SH-SY5Y (cell line): ENCODE measurements at regions not wholly inside any gene's neighbourhood (a gene's known extent, or its start where the extent isn't known, plus 50 kb on each side); places are given as distances from the start of the nearest gene placed in this dataset.

Experiments
- GATA2 ChIP-seq: IDR thresholded peaks from 2 replicates; pipeline ENCODE4 v1.6.1; 2011; ENCODE audit warnings: mild to moderate bottlenecking, low read depth, low read length
- GATA3 ChIP-seq: IDR thresholded peaks from 2 replicates; pipeline ENCODE4 v1.6.1; 2011; ENCODE audit warnings: low read depth, mild to moderate bottlenecking, low read length, moderate library complexity

DNA sequence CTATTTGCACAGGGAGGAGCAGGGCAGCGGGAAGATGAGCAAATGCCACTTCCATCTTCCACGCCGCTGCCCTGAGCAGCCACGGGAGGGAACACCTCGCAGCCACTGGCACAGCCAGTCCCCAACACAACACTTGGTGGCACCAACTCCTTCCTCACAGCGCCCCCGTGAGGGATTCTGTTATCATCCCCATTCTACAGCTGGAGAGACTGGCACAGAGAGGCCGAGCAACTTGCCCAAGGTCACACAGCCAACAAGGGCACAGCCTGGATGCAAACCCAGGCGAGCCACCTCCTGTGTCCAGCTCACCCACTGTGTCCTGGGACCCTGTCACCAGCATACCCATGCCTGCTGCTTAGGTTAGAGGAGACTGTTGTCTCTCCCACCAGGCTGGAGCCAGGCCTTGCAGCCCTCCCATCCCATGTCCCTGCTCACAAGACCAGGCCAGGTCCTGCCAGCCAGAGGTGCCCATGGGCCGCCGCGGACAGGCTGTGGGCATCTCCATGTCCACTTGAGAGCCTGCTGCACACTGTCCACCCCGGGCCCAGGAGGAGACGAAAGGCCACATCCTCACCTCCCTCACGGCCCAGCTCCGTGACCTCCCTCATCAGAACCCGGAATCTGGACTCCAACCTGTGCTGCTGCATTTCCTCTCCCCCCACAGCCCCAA is 57.0 kb downstream of the NCOR2 start:
- TF ChIP-seq GATA2 (no peak), GATA3 (no peak)
